Neural progenitor cell (in vitro differentiated cells): ENCODE measurements at regions not wholly inside any gene's neighbourhood (a gene's known extent, or its start where the extent isn't known, plus 50 kb on each side); places are given as distances from the start of the nearest gene placed in this dataset.

Source experiments
- DNase-seq: peaks from one replicate; pipeline ENCODE4 v3.0.0-alpha.2; 2016; ENCODE audit warnings: low spot score
- H2AFZ ChIP-seq: fragments of 200-600 bp; sonication (generic); replicated peaks from 2 replicates; pipeline ENCODE4 v1.6.1; 2016; ENCODE audit warnings: antibody characterized with exemption
- H3F3A ChIP-seq: fragments of 200-600 bp; sonication (generic); 2 replicates; pipeline ENCODE4 v1.6.1; 2016; ENCODE audit warnings: antibody characterized with exemption, low read depth
- H3K27ac ChIP-seq: fragments of 200-600 bp; sonication (generic); 2 replicates; pipeline ENCODE4 v1.5.1; 2016; ENCODE audit warnings: mild to moderate bottlenecking
- H3K27me3 ChIP-seq: fragments of 200-600 bp; sonication (generic); 2 replicates; pipeline ENCODE4 v1.6.1; 2016; ENCODE audit warnings: mild to moderate bottlenecking, moderate library complexity
- H3K36me3 ChIP-seq: fragments of 200-600 bp; sonication (generic); 2 replicates; pipeline ENCODE4 v1.5.1; 2016
- H3K4me1 ChIP-seq: fragments of 200-600 bp; sonication (generic); 2 replicates; pipeline ENCODE4 v1.6.1; 2016; ENCODE audit warnings: mixed run types
- H3K4me2 ChIP-seq: fragments of 200-600 bp; sonication (generic); 2 replicates; pipeline ENCODE4 v1.6.1; 2016
- H3K4me3 ChIP-seq: fragments of 200-600 bp; sonication (generic); 2 replicates; pipeline ENCODE4 v1.5.1; 2016
- H3K79me2 ChIP-seq: fragments of 200-600 bp; sonication (generic); 2 replicates; pipeline ENCODE4 v1.6.1; 2016; ENCODE audit warnings: low read depth
- H3K9ac ChIP-seq: fragments of 200-600 bp; sonication (generic); 2 replicates; pipeline ENCODE4 v1.6.1; 2016
- H3K9me3 ChIP-seq: fragments of 200-600 bp; sonication (generic); 2 replicates; pipeline ENCODE4 v1.5.1; 2016; ENCODE audit warnings: low read depth
- H4K20me1 ChIP-seq: fragments of 200-600 bp; sonication (generic); 2 replicates; pipeline ENCODE4 v1.6.1; 2016; ENCODE audit warnings: low read depth
- H3K27ac Mint-ChIP-seq: 3 replicates; pipeline ENCODE4 v1.8.0; 2021; ENCODE audit warnings: mixed read lengths
- H3K27me3 Mint-ChIP-seq: 2 replicates; pipeline ENCODE4 v1.8.0; 2022; ENCODE audit warnings: low read depth, mild to moderate bottlenecking, inconsistent platforms, moderate library complexity, mixed read lengths; ENCODE audit not compliant: insufficient read depth
- H3K36me3 Mint-ChIP-seq: 3 replicates; pipeline ENCODE4 v1.8.0; 2021; ENCODE audit warnings: mixed read lengths
- H3K4me1 Mint-ChIP-seq: 3 replicates; pipeline ENCODE4 v1.8.0; 2021; ENCODE audit warnings: mixed read lengths
- H3K4me3 Mint-ChIP-seq: 3 replicates; pipeline ENCODE4 v1.8.0; 2021; ENCODE audit warnings: mild to moderate bottlenecking, moderate library complexity, mixed read lengths
- H3K9me3 Mint-ChIP-seq: 3 replicates; pipeline ENCODE4 v1.8.0; 2020; ENCODE audit warnings: mixed read lengths
- CTCF ChIP-seq: fragments of 200-600 bp; sonication (generic); IDR thresholded peaks from 2 replicates; pipeline ENCODE4 v1.5.1; 2017; ENCODE audit warnings: antibody characterized with exemption, mild to moderate bottlenecking
- EZH2 ChIP-seq: fragments of 200-600 bp; sonication (generic); IDR thresholded peaks from 2 replicates; pipeline ENCODE4 v1.6.1; 2017; ENCODE audit warnings: antibody characterized with exemption, mild to moderate bottlenecking, moderate library complexity
- EZH2phosphoT487 ChIP-seq: fragments of 200-600 bp; sonication (generic); IDR thresholded peaks from 2 replicates; pipeline ENCODE4 v1.6.1; 2017; ENCODE audit warnings: antibody characterized with exemption

DNA sequence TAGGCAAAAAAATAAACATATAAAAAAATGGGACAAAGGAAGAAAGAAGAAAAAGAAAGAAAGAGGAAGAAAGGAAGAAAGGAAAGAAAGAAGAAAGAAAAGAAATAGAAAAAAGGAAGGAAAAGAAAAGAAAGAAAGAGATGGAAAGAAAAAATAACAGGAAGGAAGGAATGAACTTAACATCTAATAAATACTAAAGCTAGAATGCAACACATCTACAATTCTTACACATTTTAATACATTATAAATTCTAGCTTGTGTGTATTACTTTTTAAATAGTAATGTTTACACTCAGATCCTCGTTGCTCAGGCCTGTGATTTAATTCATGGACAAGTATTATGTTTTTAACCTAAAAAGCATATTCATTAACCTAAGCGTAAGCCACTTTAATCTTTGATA, 703.0 kb upstream of the KIF2B start:
- TF ChIP-seq EZH2 (no peak), CTCF (no peak), EZH2phosphoT487 (no peak)
- H3K27me3 Mint-ChIP-seq = no peaks in the 10 kb centered on the region

DNA sequence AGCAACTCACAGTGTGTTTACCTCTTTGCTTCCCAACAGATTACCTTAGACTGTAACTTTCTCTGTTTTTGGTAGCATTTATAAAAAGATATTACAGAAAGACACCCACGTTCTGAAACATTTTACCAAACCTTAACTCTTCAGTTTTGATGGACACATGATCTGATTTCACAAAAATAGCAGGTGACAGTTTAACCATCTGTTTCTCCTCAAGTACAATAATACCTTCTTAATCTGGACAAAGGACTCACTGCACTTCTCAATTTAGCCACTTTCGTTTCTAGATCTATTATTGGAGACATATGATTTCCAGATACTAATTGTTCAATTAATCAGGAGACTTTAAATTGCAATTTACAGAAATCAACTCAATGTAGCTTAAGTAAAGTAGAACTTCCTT, 703.8 kb upstream of the KIF2B start:
- H3K27me3 Mint-ChIP-seq = no peaks in the 10 kb centered on the region
- no peaks in the 10 kb centered on the region for H3K36me3 Mint-ChIP-seq
- H3K4me2 ChIP-seq = no peak overlapping the region
- H3K36me3 ChIP-seq = no peaks in the 10 kb centered on the region
- H3K4me1 ChIP-seq = no peaks in the 10 kb centered on the region
- H3K27ac ChIP-seq = no peak overlapping the region
- no peaks in the 10 kb centered on the region for H3F3A ChIP-seq
- no peak overlapping the region for H3K4me3 ChIP-seq
- H3K27me3 ChIP-seq = no peaks in the 10 kb centered on the region
- H3K9me3 Mint-ChIP-seq = peaks cover 16% of the 10 kb centered on the region
- H3K27ac Mint-ChIP-seq = no peak overlapping the region
- H3K9me3 ChIP-seq = no peaks in the 10 kb centered on the region
- H3K4me3 Mint-ChIP-seq = no peak overlapping the region
- H3K79me2 ChIP-seq = no peaks in the 10 kb centered on the region
- H4K20me1 ChIP-seq = no peaks in the 10 kb centered on the region
- no peak for TF ChIP-seq CTCF
- no peak for TF ChIP-seq EZH2phosphoT487
- no peak for TF ChIP-seq EZH2
- no peak overlapping the region for H2AFZ ChIP-seq
- H3K4me1 Mint-ChIP-seq = no peaks in the 10 kb centered on the region
- DNase-seq = no peak
- H3K9ac ChIP-seq = no peak overlapping the region

More for the DNA sequence above, 703.0 kb upstream of the KIF2B start:
- Mint-ChIP-seq H3K36me3 (no peaks in the 10 kb centered on the region), H3K9me3 (peaks cover 16% of the 10 kb centered on the region), H3K4me1 (no peaks in the 10 kb centered on the region), H3K27ac (no peak overlapping the region), H3K4me3 (no peak overlapping the region)
- Histone ChIP-seq H2AFZ (no peak overlapping the region), H3K79me2 (no peaks in the 10 kb centered on the region), H3K27me3 (no peaks in the 10 kb centered on the region), H3K9me3 (no peaks in the 10 kb centered on the region), H3K4me1 (no peaks in the 10 kb centered on the region), H3K27ac (no peak overlapping the region), H3K36me3 (no peaks in the 10 kb centered on the region), H3F3A (no peaks in the 10 kb centered on the region), H3K9ac (no peak overlapping the region), H3K4me3 (no peak overlapping the region), H3K4me2 (no peak overlapping the region), H4K20me1 (no peaks in the 10 kb centered on the region)
- no peak for DNase-seq

- H3K27me3 ChIP-seq = no peaks in the 10 kb centered on the region
- no peak overlapping the region for H3K4me3 ChIP-seq
- H2AFZ ChIP-seq = no peak overlapping the region
- no peaks in the 10 kb centered on the region for H3K9me3 ChIP-seq
- H3K27ac ChIP-seq = no peak overlapping the region
- H3K27me3 Mint-ChIP-seq = no peaks in the 10 kb centered on the region
- H3K36me3 ChIP-seq = no peaks in the 10 kb centered on the region
- H3K4me2 ChIP-seq = no peak overlapping the region
- TF ChIP-seq CTCF (no peak), EZH2 (no peak), EZH2phosphoT487 (no peak)
- no peaks in the 10 kb centered on the region for H3F3A ChIP-seq
- H3K4me1 ChIP-seq = no peaks in the 10 kb centered on the region
- H4K20me1 ChIP-seq = no peaks in the 10 kb centered on the region
- no peaks in the 10 kb centered on the region for H3K9me3 Mint-ChIP-seq
- DNase-seq = no peak
- H3K79me2 ChIP-seq = no peaks in the 10 kb centered on the region
- H3K4me3 Mint-ChIP-seq = no peak overlapping the region
- no peak overlapping the region for H3K9ac ChIP-seq
- H3K4me1 Mint-ChIP-seq = no peaks in the 10 kb centered on the region
- H3K36me3 Mint-ChIP-seq = no peaks in the 10 kb centered on the region
- no peak overlapping the region for H3K27ac Mint-ChIP-seq
These were observed 715.8 kb upstream of the KIF2B start for GRCh38 chr17:53106886-53107285.

- H3K9me3 Mint-ChIP-seq = no peaks in the 10 kb centered on the region
- no peaks in the 10 kb centered on the region for H3K9me3 ChIP-seq
- no peak overlapping the region for H3K4me2 ChIP-seq
- no peak overlapping the region for H3K27ac ChIP-seq
- no peaks in the 10 kb centered on the region for H3K27me3 ChIP-seq
- H3K36me3 Mint-ChIP-seq = no peaks in the 10 kb centered on the region
- no peaks in the 10 kb centered on the region for H3F3A ChIP-seq
- no peaks in the 10 kb centered on the region for H4K20me1 ChIP-seq
- H3K27ac Mint-ChIP-seq = no peak overlapping the region
- H3K27me3 Mint-ChIP-seq = peaks cover 4% of the 10 kb centered on the region
- TF ChIP-seq EZH2 = no peak
- no peak for TF ChIP-seq CTCF
- no peak for TF ChIP-seq EZH2phosphoT487
- DNase-seq = no peak
- no peak overlapping the region for H3K4me3 Mint-ChIP-seq
- peak overlapping the region; percentile 38 for H2AFZ ChIP-seq
- no peaks in the 10 kb centered on the region for H3K79me2 ChIP-seq
- no peaks in the 10 kb centered on the region for H3K4me1 ChIP-seq
- no peak overlapping the region for H3K9ac ChIP-seq
- no peak overlapping the region for H3K4me3 ChIP-seq
- H3K4me1 Mint-ChIP-seq = no peaks in the 10 kb centered on the region
- no peaks in the 10 kb centered on the region for H3K36me3 ChIP-seq
These were observed 721.0 kb upstream of the KIF2B start for GRCh38 chr17:53101706-53102105.
